ENCODE measurements at regions not wholly inside any gene's neighbourhood (a gene's known extent, or its start where the extent isn't known, plus 50 kb on each side); places are given as distances from the start of the nearest gene placed in this dataset.

GRCh38 chr5:99441235-99441634 is 512.4 kb upstream of the CHD1 start:
- TF ChIP-seq, protein P1, sequence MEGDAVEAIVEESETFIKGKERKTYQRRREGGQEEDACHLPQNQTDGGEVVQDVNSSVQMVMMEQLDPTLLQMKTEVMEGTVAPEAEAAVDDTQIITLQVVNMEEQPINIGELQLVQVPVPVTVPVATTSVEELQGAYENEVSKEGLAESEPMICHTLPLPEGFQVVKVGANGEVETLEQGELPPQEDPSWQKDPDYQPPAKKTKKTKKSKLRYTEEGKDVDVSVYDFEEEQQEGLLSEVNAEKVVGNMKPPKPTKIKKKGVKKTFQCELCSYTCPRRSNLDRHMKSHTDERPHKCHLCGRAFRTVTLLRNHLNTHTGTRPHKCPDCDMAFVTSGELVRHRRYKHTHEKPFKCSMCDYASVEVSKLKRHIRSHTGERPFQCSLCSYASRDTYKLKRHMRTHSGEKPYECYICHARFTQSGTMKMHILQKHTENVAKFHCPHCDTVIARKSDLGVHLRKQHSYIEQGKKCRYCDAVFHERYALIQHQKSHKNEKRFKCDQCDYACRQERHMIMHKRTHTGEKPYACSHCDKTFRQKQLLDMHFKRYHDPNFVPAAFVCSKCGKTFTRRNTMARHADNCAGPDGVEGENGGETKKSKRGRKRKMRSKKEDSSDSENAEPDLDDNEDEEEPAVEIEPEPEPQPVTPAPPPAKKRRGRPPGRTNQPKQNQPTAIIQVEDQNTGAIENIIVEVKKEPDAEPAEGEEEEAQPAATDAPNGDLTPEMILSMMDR (conservative IDR thresholded peaks at IDR 0.05 in 1 of 2, IDR thresholded peaks at IDR 0.05 in 1 of 2; ENCODE audit: low read depth in 1 of 2, low read length in 2 of 2) = no peak
- TF ChIP-seq EZH2 (IDR thresholded peaks at IDR 0.05; ENCODE audit: low read length, missing control alignments) = no peak

Measured in fibroblast of lung (primary cell).